Smooth muscle cell (in vitro differentiated cells): ENCODE measurements at regions not wholly inside any gene's neighbourhood (a gene's known extent, or its start where the extent isn't known, plus 50 kb on each side); places are given as distances from the start of the nearest gene placed in this dataset.

Experiments used
- DNase-seq: peaks from one replicate; lab custom pipeline; 2025; ENCODE audit not compliant: unreplicated experiment; lab: John Stamatoyannopoulos, UW
- H2AFZ ChIP-seq: fragments of 200-600 bp; sonication (generic); 2 replicates; pipeline ENCODE4 v1.6.0; 2016; ENCODE audit warnings: antibody characterized with exemption, low read depth, mild to moderate bottlenecking
- H3F3A ChIP-seq: fragments of 200-600 bp; sonication (generic); 2 replicates; pipeline ENCODE4 v1.6.0; 2017; ENCODE audit warnings: antibody characterized with exemption, low read depth
- H3K27ac ChIP-seq: fragments of 200-600 bp; sonication (generic); 2 replicates; pipeline ENCODE4 v1.5.1; 2016; ENCODE audit warnings: low read depth, mild to moderate bottlenecking
- H3K27me3 ChIP-seq: fragments of 200-600 bp; sonication (generic); 2 replicates; pipeline ENCODE4 v1.6.1; 2016; ENCODE audit warnings: low read depth, mild to moderate bottlenecking
- H3K36me3 ChIP-seq: fragments of 200-600 bp; sonication (generic); 2 replicates; pipeline ENCODE4 v1.5.1; 2016; ENCODE audit warnings: low read depth
- H3K4me1 ChIP-seq: fragments of 200-600 bp; sonication (generic); 2 replicates; pipeline ENCODE4 v1.5.1; 2016; ENCODE audit warnings: low read depth
- H3K4me2 ChIP-seq: fragments of 200-600 bp; sonication (generic); 2 replicates; pipeline ENCODE4 v1.6.0; 2016; ENCODE audit warnings: mild to moderate bottlenecking
- H3K4me3 ChIP-seq: fragments of 200-600 bp; sonication (generic); 2 replicates; pipeline ENCODE4 v1.5.1; 2016; ENCODE audit warnings: mild to moderate bottlenecking
- H3K79me2 ChIP-seq: fragments of 200-600 bp; sonication (generic); 2 replicates; pipeline ENCODE4 v1.6.0; 2016; ENCODE audit warnings: low read depth, mild to moderate bottlenecking
- H3K9ac ChIP-seq: fragments of 200-600 bp; sonication (generic); 2 replicates; pipeline ENCODE4 v1.6.0; 2016; ENCODE audit warnings: low read depth
- H3K9me3 ChIP-seq: fragments of 200-600 bp; sonication (generic); replicated peaks from 2 replicates; pipeline ENCODE4 v1.5.1; 2016; ENCODE audit warnings: low read depth
- H4K20me1 ChIP-seq: fragments of 200-600 bp; sonication (generic); 2 replicates; pipeline ENCODE4 v1.6.0; 2016; ENCODE audit warnings: low read depth
- CTCF ChIP-seq: fragments of 200-600 bp; sonication (generic); IDR thresholded peaks from 2 replicates; pipeline ENCODE4 v1.5.1; 2017; ENCODE audit warnings: borderline replicate concordance, mild to moderate bottlenecking, antibody characterized with exemption; ENCODE audit not compliant: insufficient read depth, poor library complexity, severe bottlenecking
- WGBS: methylation state at CpG from one replicate; pipeline ENCODE4 v1.1.7; 2016; ENCODE audit warnings: low lambda C conversion rate; 5-methylcytosine and 5-hydroxymethylcytosine counted together

GRCh38 chr10:2650328-2650727 lies 417.0 kb upstream of the PFKP start:
- H4K20me1 ChIP-seq, result no peaks in the 10 kb centered on the region
- no peak overlapping the region for H3K9ac ChIP-seq
- no peak overlapping the region for H2AFZ ChIP-seq
- H3K4me3 ChIP-seq, result no peak overlapping the region
- no peak for TF ChIP-seq CTCF
- H3K4me1 ChIP-seq, result no peaks in the 10 kb centered on the region
- H3K27ac ChIP-seq, result no peak overlapping the region
- no peaks in the 10 kb centered on the region for H3K36me3 ChIP-seq
- H3F3A ChIP-seq, result no peaks in the 10 kb centered on the region
- no peak overlapping the region for H3K4me2 ChIP-seq
- no peak for DNase-seq
- H3K79me2 ChIP-seq, result no peaks in the 10 kb centered on the region
- 85% methylated on average over 4 of the region's 4 CpGs for WGBS
- H3K9me3 ChIP-seq, result no peaks in the 10 kb centered on the region
- H3K27me3 ChIP-seq, result no peaks in the 10 kb centered on the region

- 92% methylated on average over 4 of the region's 4 CpGs for WGBS
- Histone ChIP-seq H3K79me2 (no peaks in the 10 kb centered on the region), H3K9me3 (no peaks in the 10 kb centered on the region), H4K20me1 (no peaks in the 10 kb centered on the region), H3K36me3 (no peaks in the 10 kb centered on the region), H3K9ac (no peak overlapping the region), H3K4me3 (no peak overlapping the region), H3K27me3 (no peaks in the 10 kb centered on the region), H3K27ac (no peak overlapping the region), H3F3A (no peaks in the 10 kb centered on the region), H2AFZ (no peak overlapping the region), H3K4me2 (no peak overlapping the region), H3K4me1 (no peaks in the 10 kb centered on the region)
- TF ChIP-seq CTCF, result no peak
- DNase-seq, result no peak
Measured at GRCh38 chr10:2641028-2641427, 426.3 kb upstream of the PFKP start.

- Histone ChIP-seq H3K4me1 (no peaks in the 10 kb centered on the region), H3K4me3 (no peak overlapping the region), H3K27me3 (peaks cover 10% of the 10 kb centered on the region), H4K20me1 (no peaks in the 10 kb centered on the region), H3K27ac (no peak overlapping the region), H3K9ac (no peak overlapping the region), H2AFZ (no peak overlapping the region), H3K9me3 (no peaks in the 10 kb centered on the region), H3F3A (no peaks in the 10 kb centered on the region), H3K79me2 (no peaks in the 10 kb centered on the region), H3K36me3 (no peaks in the 10 kb centered on the region), H3K4me2 (no peak overlapping the region)
- 65% methylated on average over 6 of the region's 6 CpGs for WGBS
- TF ChIP-seq CTCF, result no peak
- no peak for DNase-seq
Measured at GRCh38 chr10:2633630-2634029, 433.7 kb upstream of the PFKP start.

GRCh38 chr10:2631557-2632205 lies 435.7 kb upstream of the PFKP start:
- Histone ChIP-seq H4K20me1 (no peaks in the 10 kb centered on the region), H2AFZ (no peak overlapping the region), H3K27me3 (peaks cover 10% of the 10 kb centered on the region), H3K9ac (no peak overlapping the region), H3K4me3 (no peak overlapping the region), H3K36me3 (no peaks in the 10 kb centered on the region), H3K4me1 (no peaks in the 10 kb centered on the region), H3K4me2 (no peak overlapping the region), H3K27ac (no peak overlapping the region), H3K79me2 (no peaks in the 10 kb centered on the region), H3F3A (no peaks in the 10 kb centered on the region), H3K9me3 (no peaks in the 10 kb centered on the region)
- WGBS, result 87% methylated on average over 11 of the region's 11 CpGs
- TF ChIP-seq CTCF, result no peak
- DNase-seq, result no peak
